HG02884 (cell line): ENCODE measurements at regions not wholly inside any gene's neighbourhood (a gene's known extent, or its start where the extent isn't known, plus 50 kb on each side); places are given as distances from the start of the nearest gene placed in this dataset.

Source experiments
- ATAC-seq: cut with Tn5 transposase; IDR thresholded peaks from one replicate; pipeline ENCODE4 v1.9.1; 2021; ENCODE audit warnings: mild to moderate bottlenecking, moderate library complexity; ENCODE audit not compliant: unreplicated experiment

GRCh38 chr4:32192363-32192762 is 1472.2 kb downstream of the PCDH7 start:
- no peak for ATAC-seq

DNA sequence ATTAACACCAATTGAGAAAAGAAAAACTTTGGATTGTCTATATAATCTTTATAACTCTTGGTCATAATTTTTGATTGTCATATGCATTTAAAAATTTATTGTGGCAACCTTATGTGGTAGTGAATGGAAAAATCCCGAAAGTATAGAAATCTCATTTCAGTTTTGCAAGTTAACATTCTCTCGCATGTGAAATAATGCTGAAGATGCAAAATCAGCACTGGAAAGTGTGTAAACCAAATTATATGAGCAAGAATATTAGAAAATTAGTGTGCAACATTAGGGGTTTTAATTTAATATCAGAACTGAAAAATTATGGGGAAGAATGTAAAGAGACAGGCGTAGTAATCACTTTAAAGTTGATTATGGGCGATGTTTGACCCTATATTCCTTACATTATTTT is 1472.8 kb downstream of the PCDH7 start:
- ATAC-seq: no peak

DNA sequence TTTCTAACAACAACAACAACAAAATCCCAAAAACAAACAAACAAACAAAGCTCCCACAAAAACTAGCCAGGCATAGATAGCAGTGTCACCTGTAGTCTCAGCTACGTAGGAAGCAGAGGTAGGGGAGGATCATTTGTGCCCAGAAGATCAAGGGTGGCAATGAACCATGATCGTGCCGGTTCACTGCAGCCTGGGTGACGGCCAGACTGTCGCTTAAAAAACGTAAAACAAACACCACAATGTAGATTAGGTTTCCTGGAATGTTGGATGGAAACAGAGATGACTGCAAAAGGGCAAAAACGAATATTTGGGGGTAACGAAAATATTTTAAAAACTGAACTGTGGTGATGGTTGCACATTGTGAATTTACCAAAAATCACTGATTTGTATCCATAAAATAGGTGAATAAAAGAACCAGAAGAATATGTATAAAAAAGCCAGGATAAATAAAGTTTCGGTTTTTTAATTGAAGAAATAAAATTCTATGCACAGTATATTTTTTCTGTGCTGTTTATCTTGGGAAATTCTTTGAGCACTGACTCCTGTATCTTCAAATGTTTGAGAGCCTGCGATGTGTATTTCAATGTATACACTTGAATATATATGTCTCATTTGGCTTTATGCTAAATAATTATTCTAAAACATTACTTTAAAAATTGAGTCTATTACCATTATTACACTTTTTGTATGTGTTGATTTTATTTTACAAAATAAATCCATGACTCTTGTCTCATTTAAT is 1477.0 kb downstream of the PCDH7 start:
- ATAC-seq: no peak

DNA sequence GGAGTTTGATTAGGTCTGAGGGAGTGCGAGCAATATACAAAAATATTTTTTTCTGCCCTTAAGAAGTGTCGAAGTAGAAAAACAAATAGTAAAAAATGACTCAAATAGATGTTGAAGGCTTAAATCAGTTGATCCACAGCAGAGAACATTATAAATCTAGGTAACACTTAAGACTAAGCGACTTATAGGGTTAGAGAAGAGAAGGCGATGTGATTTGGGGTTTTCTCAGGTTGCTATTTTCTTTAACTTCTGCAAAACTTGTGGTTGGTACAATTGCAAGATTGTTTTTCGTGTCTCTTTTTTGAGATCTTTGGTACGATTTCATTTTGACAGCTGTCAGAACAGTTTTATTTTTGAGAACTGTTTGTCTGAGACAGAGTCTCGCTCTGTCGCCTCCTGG is 1479.5 kb downstream of the PCDH7 start:
- ATAC-seq: no peak

GRCh38 chr4:32203340-32203739 is 1483.2 kb downstream of the PCDH7 start:
- ATAC-seq: no peak

DNA sequence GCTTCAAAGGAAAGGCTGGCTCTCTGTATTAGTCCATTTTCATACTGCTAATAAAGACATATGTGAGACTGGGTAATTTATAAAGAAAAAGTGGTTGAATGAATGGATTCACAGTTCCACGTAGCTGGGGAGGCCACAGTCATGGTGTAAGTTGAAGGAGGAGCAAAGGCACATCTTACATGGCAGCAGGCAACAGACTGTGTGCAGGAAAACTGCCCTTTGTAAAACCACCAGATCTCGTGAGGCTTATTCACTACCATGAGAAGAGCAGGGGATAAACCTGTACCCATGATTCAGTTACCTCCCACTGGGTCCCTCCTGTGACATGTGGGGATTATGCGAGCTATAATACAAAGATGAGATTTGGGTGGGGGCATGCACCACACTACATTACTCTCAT is 1486.6 kb downstream of the PCDH7 start:
- no peak for ATAC-seq

GRCh38 chr4:32207456-32207855 is 1487.3 kb downstream of the PCDH7 start:
- no peak for ATAC-seq

DNA sequence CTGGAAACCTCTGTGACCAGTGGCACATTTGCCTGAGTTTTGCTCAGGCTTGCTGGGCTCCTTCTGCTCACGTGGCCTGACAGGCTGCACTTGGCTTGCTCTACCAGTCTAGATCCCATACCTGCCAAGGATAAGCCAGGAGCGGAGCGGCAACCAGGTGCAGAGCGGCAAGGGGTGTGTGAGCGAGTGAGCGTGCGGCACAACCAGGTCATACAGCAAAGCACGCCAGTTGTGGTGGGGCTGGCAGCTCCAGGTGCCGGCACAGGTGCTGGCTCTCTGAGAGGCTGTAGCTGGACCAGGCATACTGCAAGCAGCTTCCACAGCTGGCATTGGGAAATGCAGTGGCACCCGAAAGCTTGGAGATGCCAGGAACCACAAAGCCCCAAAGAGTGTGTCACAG is 1495.1 kb downstream of the PCDH7 start:
- ATAC-seq: no peak

DNA sequence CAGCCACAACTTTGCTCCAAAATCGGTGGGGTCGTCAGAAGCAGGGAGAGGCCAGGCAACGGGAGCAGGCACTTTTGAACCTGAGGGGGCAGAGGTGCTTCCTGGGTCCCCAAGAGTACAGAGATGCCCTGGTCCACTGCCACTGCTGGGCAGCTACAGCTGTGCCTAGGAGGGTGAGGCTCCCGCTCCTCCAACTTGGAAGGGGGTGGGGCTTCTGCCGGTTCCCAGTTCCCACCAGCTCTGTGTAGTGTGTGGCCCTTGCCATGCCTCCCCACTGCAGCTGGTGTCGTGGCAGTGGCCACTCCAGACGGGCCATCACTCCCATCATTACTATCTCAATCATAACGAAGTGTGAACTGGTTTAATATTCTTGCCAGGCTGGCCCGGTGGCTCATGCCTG is 1496.3 kb downstream of the PCDH7 start:
- no peak for ATAC-seq

DNA sequence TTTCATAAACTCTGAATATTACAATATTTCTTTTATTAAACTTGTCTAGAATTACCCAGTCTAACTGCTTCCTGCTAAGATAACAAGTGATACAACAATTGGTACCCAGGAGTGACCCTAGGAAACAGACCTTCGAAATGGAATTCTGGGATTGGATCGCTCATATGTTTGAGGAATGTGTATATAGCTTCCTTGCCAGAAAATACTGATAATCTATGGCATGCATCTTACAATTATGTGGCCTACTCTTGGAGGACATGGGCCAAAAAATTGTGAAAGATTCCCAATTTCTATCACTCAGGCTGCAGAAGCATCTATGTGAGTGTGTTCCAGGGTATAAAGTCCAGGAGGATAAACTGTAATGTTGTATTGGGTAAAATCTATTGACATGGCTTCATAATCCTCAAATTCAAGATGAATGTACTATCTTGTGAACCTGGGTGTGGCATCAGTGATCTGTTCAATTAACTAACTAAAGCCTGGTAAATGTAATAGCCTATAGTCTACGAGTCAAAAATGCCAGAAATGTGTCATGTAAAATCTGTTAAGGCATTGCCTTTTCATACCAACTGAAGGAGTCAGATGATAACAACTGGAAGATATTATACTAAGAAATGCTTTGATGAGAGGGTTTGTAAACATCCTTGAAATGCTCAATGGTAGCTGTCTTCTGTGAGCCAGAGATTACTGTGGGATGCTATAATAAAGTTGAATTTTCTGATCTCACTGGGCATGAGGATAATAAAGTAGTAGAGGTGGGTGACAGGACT is 1499.3 kb downstream of the PCDH7 start:
- no peak for ATAC-seq

DNA sequence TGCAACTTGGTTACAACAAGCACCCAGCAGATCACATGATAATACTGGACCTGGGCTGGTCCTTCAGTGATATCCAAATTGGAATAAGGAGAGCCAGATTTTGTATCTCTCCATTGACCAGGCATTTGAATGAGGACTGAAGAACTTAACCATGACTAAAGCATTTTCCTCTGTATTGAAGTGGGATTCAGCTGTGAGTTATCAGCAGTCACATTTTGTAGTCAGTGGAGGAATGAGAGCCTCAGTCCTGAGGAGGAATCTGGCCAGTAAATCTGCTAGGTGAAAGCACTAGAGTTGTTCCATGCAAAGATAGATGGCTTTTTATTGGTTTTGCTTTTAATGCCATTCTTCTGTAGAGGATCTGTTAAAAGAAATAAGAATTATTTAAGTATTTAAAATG is 1506.0 kb downstream of the PCDH7 start:
- ATAC-seq: no peak

DNA sequence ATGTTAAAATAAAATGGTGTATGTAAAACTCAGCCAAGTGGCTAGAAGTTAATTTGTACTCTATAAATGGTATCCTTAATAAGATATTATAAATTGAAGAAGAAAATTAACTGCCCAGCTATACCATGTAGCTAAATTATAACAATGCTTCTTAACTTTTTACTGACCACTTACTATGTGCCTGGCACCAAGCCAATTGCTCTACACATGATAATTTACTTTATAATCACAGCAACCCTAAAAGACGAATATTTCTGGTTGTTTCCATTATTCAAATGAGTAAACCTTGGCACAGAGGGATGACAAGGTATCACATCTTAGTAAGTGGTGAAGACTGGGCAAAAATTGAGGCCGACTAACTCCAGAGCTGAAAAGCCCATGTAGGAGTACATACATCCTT is 1506.6 kb downstream of the PCDH7 start:
- no peak for ATAC-seq

GRCh38 chr4:32243926-32244325 is 1523.8 kb downstream of the PCDH7 start:
- no peak for ATAC-seq

- ATAC-seq: no peak
These were observed 1528.9 kb downstream of the PCDH7 start for GRCh38 chr4:32249040-32249439.

- no peak for ATAC-seq
These were observed 1531.0 kb downstream of the PCDH7 start for GRCh38 chr4:32251126-32251525.

DNA sequence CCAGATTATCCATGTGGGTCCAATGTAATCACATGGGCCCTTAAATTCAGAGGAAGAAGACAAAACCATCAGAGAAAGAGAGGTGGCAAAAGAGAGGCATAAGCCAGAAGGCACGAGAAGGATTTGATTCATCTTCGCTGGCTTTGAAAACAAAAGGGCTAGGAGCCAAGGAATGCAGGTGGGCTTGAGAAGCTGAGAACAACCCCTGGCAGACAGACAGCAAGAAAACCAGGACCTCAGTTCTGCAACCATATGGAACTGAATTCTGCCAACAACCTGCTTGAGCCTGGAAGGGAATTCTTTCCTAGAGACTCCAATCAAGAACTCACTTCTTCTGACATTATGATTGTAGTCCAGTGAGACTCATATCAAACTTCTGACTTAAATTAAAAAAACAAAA is 1531.8 kb downstream of the PCDH7 start:
- ATAC-seq: no peak

DNA sequence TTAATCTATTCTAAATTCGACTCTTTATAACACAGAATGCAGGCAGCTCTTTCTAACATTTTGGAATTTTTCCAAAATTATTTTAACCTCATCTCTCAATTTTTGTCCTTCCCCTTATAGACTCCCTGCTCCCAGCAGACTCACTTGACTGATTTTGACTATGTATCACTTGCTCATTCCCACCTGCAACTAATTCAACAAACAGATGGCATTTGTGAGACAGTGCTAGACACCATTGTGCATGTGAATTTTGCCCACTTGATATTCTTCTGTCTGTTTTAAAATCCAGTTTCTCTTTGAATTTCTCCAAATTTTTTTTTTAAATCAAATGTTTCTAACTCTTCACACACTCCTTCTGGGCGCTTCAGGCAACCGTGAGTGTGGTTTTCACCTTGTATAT is 1534.0 kb downstream of the PCDH7 start:
- no peak for ATAC-seq

DNA sequence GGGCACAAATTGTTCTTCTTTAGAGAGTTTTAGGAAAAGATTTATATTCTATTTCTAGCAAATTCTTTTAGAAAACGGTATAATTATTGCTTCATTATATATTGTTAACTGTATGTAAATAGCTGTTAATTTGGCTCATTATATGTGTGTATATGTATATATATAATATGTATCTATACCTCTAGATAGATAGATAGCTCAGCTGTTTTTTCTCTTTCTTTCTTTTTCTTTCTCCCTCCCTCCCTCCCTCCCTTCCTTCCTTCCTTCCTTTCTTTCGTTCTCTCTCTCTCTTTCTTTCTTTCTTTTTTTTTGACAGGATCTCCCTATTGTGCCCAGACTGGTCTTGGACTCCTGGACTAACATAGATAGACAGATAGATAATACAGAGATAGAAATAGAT is 1538.8 kb downstream of the PCDH7 start:
- no peak for ATAC-seq

DNA sequence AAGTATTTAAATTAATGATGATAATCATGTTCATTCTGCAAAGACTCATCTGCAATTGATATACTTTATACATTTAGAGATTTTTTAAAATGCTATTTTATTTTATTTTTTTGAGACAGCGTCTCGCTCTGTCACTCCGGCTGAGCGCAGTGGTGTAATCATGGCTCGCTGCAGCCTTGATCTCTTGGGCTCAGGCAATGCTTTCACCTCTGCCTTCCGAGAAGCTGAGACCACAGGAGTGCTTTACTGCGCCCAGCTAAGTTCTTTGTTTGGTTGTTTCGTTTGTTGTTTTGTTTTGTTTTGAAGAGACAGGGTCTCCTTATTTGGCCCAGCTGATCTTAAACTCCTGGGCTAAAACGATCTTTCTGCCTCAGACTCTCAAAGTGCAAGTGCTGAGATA is 1541.0 kb downstream of the PCDH7 start:
- ATAC-seq: no peak

- no peak for ATAC-seq
These were observed 1548.7 kb downstream of the PCDH7 start for GRCh38 chr4:32268863-32269262.

- no peak for ATAC-seq
These were observed 1569.9 kb downstream of the PCDH7 start for GRCh38 chr4:32290102-32290501.

DNA sequence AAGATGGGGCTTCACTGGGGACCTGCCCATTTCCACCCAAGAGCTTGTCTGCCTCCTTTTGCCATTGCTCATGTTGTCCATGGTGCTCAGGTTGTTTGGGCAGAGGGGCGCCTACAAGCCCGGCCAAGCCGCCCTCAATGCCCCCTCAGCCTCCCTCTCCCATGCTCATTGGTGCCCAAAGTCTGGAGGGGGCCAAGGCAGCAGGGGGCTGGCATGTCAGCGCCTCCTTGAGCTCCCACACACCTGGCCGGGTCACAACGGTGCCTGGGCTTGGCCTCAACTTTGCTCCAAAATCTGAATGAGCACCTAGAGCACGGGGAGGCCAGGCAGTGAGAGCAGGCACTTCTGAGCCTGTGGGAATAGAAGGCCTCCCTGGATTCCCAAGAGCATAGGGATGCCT is 1598.8 kb downstream of the PCDH7 start:
- no peak for ATAC-seq

- no peak for ATAC-seq
These were observed 1601.3 kb downstream of the PCDH7 start for GRCh38 chr4:32321421-32321820.
